Breast epithelium (tissue), 4 donors: ENCODE measurements at regions not wholly inside any gene's neighbourhood (a gene's known extent, or its start where the extent isn't known, plus 50 kb on each side); places are given as distances from the start of the nearest gene placed in this dataset.

Experiments
- DNase-seq, 2 donors: peaks; one replicate each; pipeline ENCODE4 v3.0.0-alpha.2; 2019; ENCODE audit warnings: low spot score in 2 of 2
- H3K27ac ChIP-seq, 2 donors: fragments of 200-600 bp; sonication (generic) in 1 of 2; one replicate each; pipeline ENCODE4 v1.5.1; 2016 to 2019; ENCODE audit warnings: mild to moderate bottlenecking in 1 of 2
- H3K27me3 ChIP-seq, 2 donors: fragments of 200-600 bp; sonication (generic) in 1 of 2; one replicate each; pipeline versions ENCODE4 v1.5.1 to v1.6.0; 2017 to 2019; ENCODE audit warnings: control low read depth in 1 of 2, mild to moderate bottlenecking in 1 of 2
- H3K36me3 ChIP-seq: fragments of 200-600 bp; one replicate; pipeline ENCODE4 v1.5.1; 2019
- H3K4me1 ChIP-seq, 2 donors: fragments of 200-600 bp; sonication (generic); one replicate each; pipeline ENCODE4 v1.5.1; 2016 to 2019; ENCODE audit warnings: control low read depth in 1 of 2
- H3K4me3 ChIP-seq, 3 donors: fragments of 200-600 bp; sonication (generic); 1 replicate in 2 of 3; 2 replicates in 1 of 3; pipeline ENCODE4 v1.5.1; 2016 to 2019; ENCODE audit warnings: mild to moderate bottlenecking in 3 of 3, moderate library complexity in 2 of 3
- H3K9me3 ChIP-seq, 2 donors: fragments of 200-600 bp; sonication (generic) in 1 of 2; one replicate each; pipeline ENCODE4 v1.5.1; 2016 to 2019; ENCODE audit warnings: control low read depth in 1 of 2
- CTCF ChIP-seq, 3 donors: fragments of 450-650 bp; IDR thresholded peaks; one replicate each; pipeline ENCODE4 v1.5.1; 2016 to 2017; ENCODE audit warnings: antibody characterized with exemption in 3 of 3, mild to moderate bottlenecking in 3 of 3, moderate library complexity in 3 of 3
- POLR2A ChIP-seq: fragments of 450-650 bp; IDR thresholded peaks from one replicate; pipeline ENCODE4 v1.6.1; 2016; ENCODE audit warnings: antibody characterized with exemption, mild to moderate bottlenecking, moderate library complexity
- POLR2AphosphoS5 ChIP-seq, 3 donors: sonication (generic); formaldehyde crosslinking; IDR thresholded peaks; one replicate each; pipeline ENCODE4 v1.6.1; 2017; ENCODE audit warnings: antibody characterized with exemption in 3 of 3
- intact Hi-C: fragments of 100-400 bp; cut with DNase I; formaldehyde crosslinking; loops from one replicate; pipeline ENCODE4 v1.15.1; 2023; ENCODE audit warnings: low total_unique reads

GRCh38 chr21:28375708-28376385, 616.8 kb downstream of the LTN1 start:
- no peak for DNase-seq
- intact Hi-C loops, result no loop called here
- H3K4me3 ChIP-seq, result no peak overlapping the region
- no peak for TF ChIP-seq POLR2A
- no peak for TF ChIP-seq POLR2AphosphoS5 (IDR thresholded peaks at IDR 0.05)
- TF ChIP-seq CTCF (IDR thresholded peaks at IDR 0.05), result no peak
- H3K27ac ChIP-seq, result no peak overlapping the region
- no peaks in the 10 kb centered on the region for H3K36me3 ChIP-seq
- peaks cover 0 to 19% of the 10 kb centered on the region in 2 donors for H3K9me3 ChIP-seq
- H3K27me3 ChIP-seq, result no peaks in the 10 kb centered on the region
- no peaks in the 10 kb centered on the region for H3K4me1 ChIP-seq

GRCh38 chr21:28374881-28375280, 617.8 kb downstream of the LTN1 start:
- no peaks in the 10 kb centered on the region for H3K27me3 ChIP-seq
- no peak overlapping the region for H3K27ac ChIP-seq
- TF ChIP-seq CTCF (IDR thresholded peaks at IDR 0.05) (no peak), POLR2A (no peak), POLR2AphosphoS5 (IDR thresholded peaks at IDR 0.05) (no peak)
- intact Hi-C loops, result no loop called here
- DNase-seq, result no peak
- H3K4me1 ChIP-seq, result no peaks in the 10 kb centered on the region
- H3K36me3 ChIP-seq, result no peaks in the 10 kb centered on the region
- no peak overlapping the region for H3K4me3 ChIP-seq
- H3K9me3 ChIP-seq, result peaks cover 0 to 19% of the 10 kb centered on the region in 2 donors

GRCh38 chr21:28371713-28372112, 621.0 kb downstream of the LTN1 start:
- Histone ChIP-seq H3K36me3 (no peaks in the 10 kb centered on the region), H3K4me3 (no peak overlapping the region), H3K27me3 (no peaks in the 10 kb centered on the region), H3K9me3 (peaks cover 0 to 19% of the 10 kb centered on the region in 2 donors), H3K4me1 (no peaks in the 10 kb centered on the region), H3K27ac (no peak overlapping the region)
- intact Hi-C loops, result no loop called here
- TF ChIP-seq CTCF (IDR thresholded peaks at IDR 0.05) (no peak), POLR2A (no peak), POLR2AphosphoS5 (IDR thresholded peaks at IDR 0.05) (no peak)
- DNase-seq, result no peak

GRCh38 chr21:28359300-28359699, 633.4 kb downstream of the LTN1 start:
- Histone ChIP-seq H3K36me3 (no peaks in the 10 kb centered on the region), H3K9me3 (no peaks in the 10 kb centered on the region), H3K27ac (no peak overlapping the region), H3K27me3 (no peaks in the 10 kb centered on the region), H3K4me3 (no peak overlapping the region), H3K4me1 (no peaks in the 10 kb centered on the region)
- TF ChIP-seq POLR2A (no peak), POLR2AphosphoS5 (IDR thresholded peaks at IDR 0.05) (no peak), CTCF (IDR thresholded peaks at IDR 0.05) (no peak)
- intact Hi-C loops, result no loop called here
- no peak for DNase-seq

- no peaks in the 10 kb centered on the region for H3K27me3 ChIP-seq
- H3K36me3 ChIP-seq, result no peaks in the 10 kb centered on the region
- H3K9me3 ChIP-seq, result no peaks in the 10 kb centered on the region
- intact Hi-C loops, result no loop called here
- no peak overlapping the region for H3K27ac ChIP-seq
- TF ChIP-seq POLR2A (no peak), CTCF (IDR thresholded peaks at IDR 0.05) (no peak), POLR2AphosphoS5 (IDR thresholded peaks at IDR 0.05) (no peak)
- no peak for DNase-seq
- H3K4me3 ChIP-seq, result no peak overlapping the region
- no peaks in the 10 kb centered on the region for H3K4me1 ChIP-seq
Measured at GRCh38 chr21:28358702-28359101, 634.0 kb downstream of the LTN1 start.
